GM12878 (cell line): ENCODE measurements at regions not wholly inside any gene's neighbourhood (a gene's known extent, or its start where the extent isn't known, plus 50 kb on each side); places are given as distances from the start of the nearest gene placed in this dataset.

Source experiments
- ATAC-seq: fragments of 200-7000 bp; cut with Tn5 transposase; 3 replicates; pipeline ENCODE4 v1.9.1; 2020; ENCODE audit warnings: mild to moderate bottlenecking, moderate library complexity
- BruUV-seq: library from RNA; stranded (reverse); fragments of 400-500 nt; replicated peaks from 2 replicates; lab custom pipeline; 2021; lab: Mats Ljungman, UMichigan
- CTCF ChIA-PET: fragments of 300-600 bp; sonication (Branson Sonifier 250); formaldehyde crosslinking; extraction: SDS; loops from one replicate; lab custom pipeline; 2021; ENCODE audit warnings: inconsistent platforms; lab: Yijun Ruan, JAX
- POLR2A ChIA-PET: fragments of 350-600 bp; formaldehyde crosslinking; extraction: SDS; loops from one replicate; lab custom pipeline; 2021; ENCODE audit warnings: inconsistent platforms; lab: Charles Lee
- RAD21 ChIA-PET: fragments of 300-600 bp; sonication (Branson Sonifier 250); formaldehyde crosslinking; loops from one replicate; lab custom pipeline; 2023; ENCODE audit warnings: antibody characterized with exemption; ENCODE audit not compliant: unreplicated experiment; lab: Charles Lee
- SMC1A ChIA-PET: fragments of 300-600 bp; sonication (Branson Sonifier 250); formaldehyde crosslinking; loops from one replicate; lab custom pipeline; 2023; ENCODE audit not compliant: unreplicated experiment, uncharacterized antibody; lab: Charles Lee
- DNase-seq: peaks from one replicate; pipeline ENCODE4 v3.0.0-alpha.2; 2011; ENCODE audit warnings: low read depth, low spot score
- FAIRE-seq: peaks from 3 replicates; lab custom pipeline; 2011; peaks lifted over from hg19 to GRCh38; lab: Jason Lieb, UNC
- H2AFZ ChIP-seq: 2 replicates; pipeline ENCODE4 v1.6.0; 2011; ENCODE audit warnings: low read depth, low read length, control low read depth; ENCODE audit not compliant: control insufficient read depth
- H3K27ac ChIP-seq: 2 replicates; pipeline ENCODE4 v1.5.1; 2011; ENCODE audit warnings: control low read depth; ENCODE audit not compliant: control insufficient read depth, insufficient read depth
- H3K27me3 ChIP-seq, 2 experiments: replicated peaks in 1 of 2; 2 replicates each; pipeline versions ENCODE4 v1.6.0 to v1.6.1; 2011; ENCODE audit warnings: low read length in 1 of 2; ENCODE audit not compliant: control insufficient read depth in 2 of 2, insufficient read depth in 2 of 2
- H3K36me3 ChIP-seq, 2 experiments: 2 replicates each; pipeline ENCODE4 v1.5.1; 2011; ENCODE audit warnings: low read length in 1 of 2; ENCODE audit not compliant: control insufficient read depth in 2 of 2, insufficient read depth in 2 of 2
- H3K4me1 ChIP-seq: 2 replicates; pipeline ENCODE4 v1.6.1; 2011; ENCODE audit warnings: mild to moderate bottlenecking, low read length, moderate library complexity, mixed read lengths; ENCODE audit not compliant: control insufficient read depth, insufficient read depth
- H3K4me2 ChIP-seq: 2 replicates; pipeline ENCODE4 v1.6.0; 2011; ENCODE audit warnings: control low read depth; ENCODE audit not compliant: control insufficient read depth, insufficient read depth
- H3K4me3 ChIP-seq: fragments of 200-600 bp; sonication (generic); 2 replicates; pipeline ENCODE4 v1.5.1; 2016
- H3K79me2 ChIP-seq: 2 replicates; pipeline ENCODE4 v1.6.0; 2011; ENCODE audit warnings: low read length; ENCODE audit not compliant: control insufficient read depth, insufficient read depth
- H3K9ac ChIP-seq: 2 replicates; pipeline ENCODE4 v1.8.0; 2011; ENCODE audit warnings: low read length, control low read depth, mixed read lengths; ENCODE audit not compliant: control insufficient read depth, insufficient read depth
- H3K9me3 ChIP-seq: replicated peaks from 3 replicates; pipeline ENCODE4 v1.5.1; 2011; ENCODE audit warnings: mild to moderate bottlenecking, low read length; ENCODE audit not compliant: control insufficient read depth, insufficient read depth
- H4K20me1 ChIP-seq: 2 replicates; pipeline ENCODE4 v1.6.0; 2011; ENCODE audit not compliant: control insufficient read depth, insufficient read depth
- HCFC1 ChIP-seq: fragments of 150-350 bp; IDR thresholded peaks from 2 replicates; pipeline ENCODE4 v1.6.1; 2014; ENCODE audit warnings: low read length
- MEF2B ChIP-seq: fragments of 450-650 bp; IDR thresholded peaks from 2 replicates; pipeline ENCODE4 v1.6.1; 2018; ENCODE audit warnings: mild to moderate bottlenecking, moderate library complexity; ENCODE audit not compliant: partially characterized antibody, poor library complexity, severe bottlenecking
- MYC ChIP-seq: IDR thresholded peaks from 2 replicates; pipeline ENCODE4 v1.6.1; 2011; ENCODE audit warnings: mild to moderate bottlenecking, low read length, moderate library complexity, inconsistent platforms; ENCODE audit not compliant: insufficient read depth, insufficient replicate concordance, insufficient read length, severe bottlenecking
- PBX3 ChIP-seq: IDR thresholded peaks from 2 replicates; pipeline ENCODE4 v1.6.1; 2011; ENCODE audit warnings: mild to moderate bottlenecking, low read depth, low read length, moderate library complexity; ENCODE audit not compliant: insufficient replicate concordance
- SKIL ChIP-seq: fragments of 450-650 bp; IDR thresholded peaks from 2 replicates; pipeline ENCODE4 v1.6.1; 2017; ENCODE audit warnings: mild to moderate bottlenecking, low read depth, inconsistent platforms; ENCODE audit not compliant: poor library complexity, severe bottlenecking
- SMAD5 ChIP-seq: IDR thresholded peaks from 2 replicates; pipeline ENCODE4 v1.6.1; 2016; ENCODE audit warnings: antibody characterized with exemption, low read depth
- SMC3 ChIP-seq: IDR thresholded peaks from 2 replicates; pipeline ENCODE4 v1.6.1; 2011; ENCODE audit warnings: low read length, improper control_type of control experiment, borderline replicate concordance
- SUZ12 ChIP-seq: fragments of 200-600 bp; sonication (generic); IDR thresholded peaks from one replicate; pipeline ENCODE4 v1.6.1; 2018; ENCODE audit warnings: antibody characterized with exemption, mild to moderate bottlenecking; ENCODE audit not compliant: unreplicated experiment
- TCF3 ChIP-seq: IDR thresholded peaks from 2 replicates; pipeline ENCODE4 v1.6.1; 2012; ENCODE audit warnings: low read depth, mild to moderate bottlenecking, low read length, borderline replicate concordance; ENCODE audit not compliant: insufficient read depth
- USF1 ChIP-seq: IDR thresholded peaks from 2 replicates; pipeline ENCODE4 v1.6.1; 2011; ENCODE audit warnings: borderline replicate concordance, low read depth, mild to moderate bottlenecking, moderate library complexity, mixed read lengths, low read length; ENCODE audit not compliant: insufficient read depth; ENCODE audit errors: extremely low read length
- WGBS: methylation state at CpG from one replicate; pipeline ENCODE4 v1.1.6; 2016; ENCODE audit warnings: low lambda C conversion rate; ENCODE audit not compliant: insufficient replicate concordance, insufficient coverage; ENCODE audit errors: missing lambda C conversion rate; 5-methylcytosine and 5-hydroxymethylcytosine counted together
- in situ Hi-C: fragments of 300-500 bp; cut with MboI; formaldehyde crosslinking; loops from 9 replicates; pipeline ENCODE4 v1.14.3; 2018; ENCODE audit warnings: mixed read lengths
- intact Hi-C: fragments of 100-400 bp; cut with micrococcal nuclease; formaldehyde crosslinking; loops from one replicate; pipeline ENCODE4 v1.14.2; 2022; ENCODE audit not compliant: unreplicated experiment

GRCh38 chr3:117873249-117873600 is 1161.4 kb downstream of the IGSF11 start:
- no peak for DNase-seq
- no peak overlapping the region for H3K4me3 ChIP-seq
- in situ Hi-C loops = no loop called here
- H4K20me1 ChIP-seq = no peaks in the 10 kb centered on the region
- ChIA-PET POLR2A (no interaction called here), CTCF (no interaction called here)
- no TSS peak for BruUV-seq
- H2AFZ ChIP-seq = no peak overlapping the region
- no peaks in the 10 kb centered on the region for H3K79me2 ChIP-seq
- no peak overlapping the region for H3K9ac ChIP-seq
- H3K4me1 ChIP-seq = no peaks in the 10 kb centered on the region
- WGBS = 0% methylated on average over 3 of the region's 3 CpGs
- no peak for TF ChIP-seq PBX3
- TF ChIP-seq SUZ12 = no peak
- no peak for TF ChIP-seq MEF2B
- TF ChIP-seq SMAD5 = no peak
- TF ChIP-seq SKIL = no peak
- no peak for TF ChIP-seq HCFC1
- TF ChIP-seq SMC3 = no peak
- TF ChIP-seq USF1 = no peak
- TF ChIP-seq TCF3 = no peak
- no peak for TF ChIP-seq MYC
- TF ChIP-seq, all 136 proteins: peak for 0
- H3K27me3 ChIP-seq = no peaks in the 10 kb centered on the region
- ATAC-seq (no peak), FAIRE-seq (no peak)
- SMC1A ChIA-PET = interaction anchor here (1.0 to 1.4 kb wide), 2 partner anchors 20 to 1043 kb away, joined by 3 read pairs; no protein-coding TSS in a partner anchor
- no peaks in the 10 kb centered on the region for H3K36me3 ChIP-seq
- RAD21 ChIA-PET = no interaction called here
- intact Hi-C loops = no loop called here
- H3K4me2 ChIP-seq = no peak overlapping the region
- no peak overlapping the region for H3K27ac ChIP-seq
- no peaks in the 10 kb centered on the region for H3K9me3 ChIP-seq
